Stomach (tissue), 8 donors: ENCODE measurements at regions not wholly inside any gene's neighbourhood (a gene's known extent, or its start where the extent isn't known, plus 50 kb on each side); places are given as distances from the start of the nearest gene placed in this dataset.

Experiments
- DNase-seq, 2 donors: peaks; one replicate each; pipeline versions ENCODE4 v3.0.0 to v3.0.0-alpha.2; 2013 to 2019
- H3K27ac ChIP-seq, 5 donors: fragments of 200-600 bp in 4 of 5; sonication (generic) in 4 of 5; one replicate each; pipeline ENCODE4 v1.5.1; 2013 to 2019; ENCODE audit warnings: mild to moderate bottlenecking in 1 of 5, moderate library complexity in 1 of 5
- H3K27me3 ChIP-seq, 3 donors: fragments of 200-600 bp; sonication (generic); one replicate each; pipeline ENCODE4 v1.5.1; 2017 to 2019; ENCODE audit warnings: mixed run types in 1 of 3
- H3K36me3 ChIP-seq, 4 donors: fragments of 200-600 bp; sonication (generic); 1 replicate in 3 of 4; 2 replicates in 1 of 4; pipeline ENCODE4 v1.5.1; 2016 to 2019
- H3K4me1 ChIP-seq, 4 donors: fragments of 200-600 bp; sonication (generic); one replicate each; pipeline ENCODE4 v1.5.1; 2016 to 2019
- H3K4me3 ChIP-seq, 4 donors: fragments of 200-600 bp; sonication (generic) in 3 of 4; one replicate each; pipeline ENCODE4 v1.5.1; 2016 to 2019; ENCODE audit warnings: mild to moderate bottlenecking in 1 of 4
- H3K9me3 ChIP-seq, 4 donors: fragments of 200-600 bp; sonication (generic); one replicate each; pipeline ENCODE4 v1.5.1; 2016 to 2019
- CTCF ChIP-seq, 7 experiments: fragments of 450-650 bp in 4 of 7; fragments of 200-600 bp in 3 of 7; sonication (generic) in 3 of 7; IDR thresholded peaks; one replicate each; pipeline ENCODE4 v1.5.1; 2016 to 2019; ENCODE audit warnings: antibody characterized with exemption in 7 of 7, control low read depth in 2 of 7, mild to moderate bottlenecking in 1 of 7
- EP300 ChIP-seq: sonication (generic); formaldehyde crosslinking; IDR thresholded peaks from one replicate; pipeline ENCODE4 v1.6.1; 2017; ENCODE audit warnings: antibody characterized with exemption
- POLR2A ChIP-seq, 4 donors: fragments of 450-650 bp; IDR thresholded peaks; one replicate each; pipeline ENCODE4 v1.6.1; 2016; ENCODE audit warnings: antibody characterized with exemption in 4 of 4, control low read depth in 2 of 4, mild to moderate bottlenecking in 1 of 4, moderate library complexity in 1 of 4
- POLR2AphosphoS5 ChIP-seq, 3 donors: sonication (generic); formaldehyde crosslinking; IDR thresholded peaks; one replicate each; pipeline ENCODE4 v1.6.1; 2016; ENCODE audit warnings: antibody characterized with exemption in 3 of 3
- WGBS, 5 donors: extraction: QIAGEN DNeasy Blood & Tissue Kit in 3 of 5; methylation state at CpG; one replicate each; pipeline versions ENCODE4 v1.1.5 to v1.1.7; 2013 to 2018; 5-methylcytosine and 5-hydroxymethylcytosine counted together
- intact Hi-C: fragments of 100-400 bp; cut with DNase I; formaldehyde crosslinking; loops from one replicate; pipeline ENCODE4 v1.15.1; 2023; ENCODE audit warnings: low total_unique reads
- donor health status: healthy with polysubstance abuse.
- donor health status: Bipolar disorder and iron deficiency.
- donor health status: healthy.

DNA sequence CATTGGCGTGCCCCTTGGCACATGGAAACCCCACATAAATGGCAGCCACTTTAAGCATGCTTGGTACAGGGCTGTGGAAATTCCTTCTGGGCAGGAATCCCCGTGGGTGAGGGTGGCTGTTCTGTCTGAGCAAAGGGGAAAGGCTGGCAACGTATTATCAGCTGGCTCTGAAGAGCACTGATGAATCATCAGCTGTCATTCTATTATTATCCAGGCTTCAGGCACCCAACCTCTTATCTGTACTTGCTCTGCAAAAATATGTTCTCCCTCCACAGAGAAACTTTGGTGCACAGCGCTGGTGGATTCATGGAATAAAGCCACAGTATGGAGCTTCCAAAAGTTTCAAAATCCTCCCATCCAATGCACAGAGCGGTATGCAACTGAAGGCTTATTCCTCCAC lies 167.1 kb downstream of the TBX5 start:
- TF ChIP-seq POLR2AphosphoS5 (IDR thresholded peaks at IDR 0.05) = no peak
- no peak for TF ChIP-seq EP300
- TF ChIP-seq POLR2A (IDR thresholded peaks at IDR 0.05) = no peak
- no peak for TF ChIP-seq CTCF (IDR thresholded peaks at IDR 0.05)
- Histone ChIP-seq H3K27ac (no peak overlapping the region), H3K4me1 (no peaks in the 10 kb centered on the region)

GRCh38 chr12:114237230-114237629 lies 168.7 kb downstream of the TBX5 start:
- H3K27me3 ChIP-seq = peaks cover 0 to 74% (median 0%) of the 10 kb centered on the region in 3 donors
- no peak overlapping the region for H3K4me3 ChIP-seq
- peak in 1 of 2 donors; percentile 8 for DNase-seq
- intact Hi-C loops = no loop called here
- H3K4me1 ChIP-seq = no peaks in the 10 kb centered on the region
- peaks cover 0 to 5% (median 2%) of the 10 kb centered on the region in 4 donors for H3K9me3 ChIP-seq
- TF ChIP-seq EP300 = no peak
- no peak for TF ChIP-seq CTCF (IDR thresholded peaks at IDR 0.05)
- no peak for TF ChIP-seq POLR2AphosphoS5 (IDR thresholded peaks at IDR 0.05)
- TF ChIP-seq POLR2A (IDR thresholded peaks at IDR 0.05) = no peak
- H3K36me3 ChIP-seq = no peaks in the 10 kb centered on the region
- no peak overlapping the region for H3K27ac ChIP-seq
- WGBS, 5 donors = 47 to 72% (median 67%) methylated on average over 5 of the region's 5 CpGs

More for the DNA sequence above, 167.1 kb downstream of the TBX5 start:
- WGBS, 5 donors = 25 to 52% (median 38%) methylated on average over 5 of the region's 5 CpGs
- no peaks in the 10 kb centered on the region for H3K36me3 ChIP-seq
- intact Hi-C loops = no loop called here
- peak in 1 of 2 donors; percentile 17 for DNase-seq
- H3K9me3 ChIP-seq = peaks cover 0 to 7% (median 2%) of the 10 kb centered on the region in 4 donors
- peaks cover 0 to 90% (median 0%) of the 10 kb centered on the region in 3 donors for H3K27me3 ChIP-seq
- no peak overlapping the region for H3K4me3 ChIP-seq

DNA sequence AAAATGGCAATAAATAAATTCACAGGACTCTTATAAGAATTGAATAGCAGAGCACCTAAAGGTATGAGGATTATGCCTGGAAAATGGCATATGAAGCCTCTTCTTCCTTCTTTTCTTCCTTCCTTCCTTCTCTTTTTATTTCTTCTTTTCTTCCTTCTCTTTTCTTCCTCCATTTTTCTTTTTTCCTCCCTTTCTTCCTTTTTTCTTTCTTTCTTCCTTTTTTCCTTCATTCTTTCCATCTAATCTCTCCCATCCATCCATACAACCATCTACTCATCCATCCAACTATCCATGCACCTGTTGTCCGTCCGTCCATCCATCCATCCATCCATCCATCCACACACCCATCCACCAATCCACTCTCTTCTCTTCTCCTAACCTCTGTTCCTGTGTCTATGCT lies 173.8 kb downstream of the TBX5 start:
- intact Hi-C loops = no loop called here
- H3K4me1 ChIP-seq = no peaks in the 10 kb centered on the region
- TF ChIP-seq POLR2AphosphoS5 (IDR thresholded peaks at IDR 0.05) (no peak), EP300 (no peak), CTCF (IDR thresholded peaks at IDR 0.05) (no peak), POLR2A (IDR thresholded peaks at IDR 0.05) (no peak)
- WGBS, 5 donors = 90 to 98% (median 94%) methylated on average over 2 of the region's 2 CpGs
- peaks cover 0 to 27% (median 0%) of the 10 kb centered on the region in 3 donors for H3K27me3 ChIP-seq
- no peaks in the 10 kb centered on the region for H3K36me3 ChIP-seq
- H3K9me3 ChIP-seq = peaks cover 0 to 10% (median 5%) of the 10 kb centered on the region in 4 donors
- H3K4me3 ChIP-seq = no peak overlapping the region
- no peak overlapping the region for H3K27ac ChIP-seq
- DNase-seq = no peak

DNA sequence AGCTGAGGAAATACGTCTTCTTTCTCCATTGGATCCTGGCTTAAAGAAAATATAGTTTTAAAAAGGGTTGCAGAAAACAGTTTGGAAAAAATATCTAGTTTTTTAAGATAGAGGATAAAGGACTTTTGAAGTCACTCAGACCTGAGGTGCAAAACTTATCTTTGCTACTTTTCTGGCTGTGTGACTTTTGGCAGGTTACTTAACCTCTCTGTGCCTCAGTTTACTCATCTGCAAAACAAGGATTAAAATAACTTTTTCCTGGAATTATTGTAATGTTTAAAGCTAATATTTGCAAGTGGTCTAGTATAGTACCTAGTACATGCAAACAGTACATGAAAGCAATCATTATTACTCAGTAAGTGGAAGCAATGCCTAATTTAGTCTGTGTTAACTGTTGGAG lies 176.8 kb downstream of the TBX5 start:
- no peaks in the 10 kb centered on the region for H3K36me3 ChIP-seq
- peaks cover 0 to 27% (median 0%) of the 10 kb centered on the region in 3 donors for H3K27me3 ChIP-seq
- TF ChIP-seq EP300 = no peak
- TF ChIP-seq POLR2A (IDR thresholded peaks at IDR 0.05) = no peak
- TF ChIP-seq CTCF (IDR thresholded peaks at IDR 0.05) = no peak
- TF ChIP-seq POLR2AphosphoS5 (IDR thresholded peaks at IDR 0.05) = no peak
- no peak overlapping the region for H3K27ac ChIP-seq
- H3K9me3 ChIP-seq = peaks cover 0 to 10% (median 2%) of the 10 kb centered on the region in 4 donors
- 41 to 67% (median 62%) methylated on average over 1 of the region's 1 CpG for WGBS, 5 donors
- intact Hi-C loops = no loop called here
- no peak for DNase-seq
- H3K4me1 ChIP-seq = no peaks in the 10 kb centered on the region
- no peak overlapping the region for H3K4me3 ChIP-seq
